ENCODE measurements at regions not wholly inside any gene's neighbourhood (a gene's known extent, or its start where the extent isn't known, plus 50 kb on each side); places are given as distances from the start of the nearest gene placed in this dataset.
A peak's percentile ranks its signal among the peaks of the same experiment; 100 is the strongest.
"Not testable (repeated sequence)": the region's sequence is repeated elsewhere in the genome, so short reads cannot be mapped to it uniquely, and the experiment has no call there.

DNA sequence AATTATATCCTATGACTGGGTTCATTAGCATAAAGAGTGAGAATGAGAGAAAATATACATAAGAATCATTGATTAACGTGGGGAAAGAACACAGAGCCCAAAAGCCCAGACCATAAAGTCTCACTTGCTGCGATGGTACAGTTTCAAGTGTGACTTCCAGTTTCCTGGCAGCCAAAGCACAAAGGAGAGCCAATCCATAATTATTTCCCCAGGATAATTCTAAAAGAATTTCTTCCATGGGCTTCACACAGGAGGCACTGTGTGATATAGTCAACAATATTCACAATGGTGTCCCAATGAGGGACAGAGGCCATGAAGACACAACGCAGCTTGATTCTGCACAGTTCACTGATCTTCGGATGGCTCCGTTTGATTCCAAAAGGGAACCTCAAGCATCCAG, 321.6 kb downstream of the PLPP3 start:
- H3K36me3 ChIP-seq (ENCODE audit: control insufficient read depth, insufficient read depth, low read length, severe bottlenecking) = no peaks in the 10 kb centered on the region
- H3K27me3 ChIP-seq (replicated peaks; ENCODE audit: control insufficient read depth, insufficient read depth, low read length) = no peaks in the 10 kb centered on the region
- H3K9me3 ChIP-seq (ENCODE audit: control insufficient read depth, low read length) = no peaks in the 10 kb centered on the region
- H3K9ac ChIP-seq (ENCODE audit: low read length) = no peak overlapping the region
- peaks cover 36% of the 10 kb centered on the region for H3K4me1 ChIP-seq (ENCODE audit: control insufficient read depth, insufficient read depth, low read length)
- no peak for DNase-seq (ENCODE audit: low read depth)
- H3K4me3 ChIP-seq (ENCODE audit: low read length) = no peak overlapping the region

DNA sequence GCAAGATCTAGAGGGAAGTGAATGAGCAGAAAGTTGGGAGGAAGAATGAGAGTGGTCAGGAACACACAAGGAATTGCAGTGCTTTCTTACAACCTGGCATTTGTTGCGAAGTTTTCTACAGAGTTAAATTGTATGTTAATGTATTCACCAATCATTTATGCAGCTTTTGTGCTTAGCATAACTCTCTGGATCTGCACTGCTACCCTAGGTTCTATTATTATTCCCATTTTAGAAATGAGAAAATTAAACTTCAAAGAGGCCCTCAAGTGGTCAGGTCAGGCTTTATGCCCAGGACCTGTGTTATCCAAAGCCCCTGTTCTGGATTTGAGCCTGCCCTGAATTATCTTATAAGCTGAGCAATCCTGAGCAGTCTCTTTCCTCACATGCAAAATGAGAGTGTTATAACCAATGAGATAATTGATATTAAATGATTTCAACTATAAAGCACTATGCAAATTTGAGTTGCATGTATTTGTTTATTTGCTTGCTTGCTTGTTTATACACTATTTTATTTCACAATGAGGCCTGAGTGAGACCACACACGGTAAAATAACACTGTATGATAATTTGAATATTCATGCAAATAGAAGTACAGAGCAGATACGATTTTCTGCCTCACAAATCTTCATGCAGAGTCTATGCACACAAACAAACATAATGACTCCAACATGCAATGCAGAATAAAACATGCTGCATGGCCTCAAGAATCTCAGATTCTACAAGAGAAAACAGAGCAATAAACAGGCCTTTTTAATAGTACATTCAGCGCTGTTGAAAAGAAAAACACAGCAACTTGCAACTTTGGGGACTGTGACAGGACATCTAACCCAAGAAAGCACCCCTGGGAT, 323.0 kb downstream of the PLPP3 start:
- Histone ChIP-seq H3K9ac (ENCODE audit: low read length) (peak overlapping the region; percentile 72), H3K4me1 (ENCODE audit: control insufficient read depth, insufficient read depth, low read length) (peaks cover 36% of the 10 kb centered on the region), H3K36me3 (ENCODE audit: control insufficient read depth, insufficient read depth, low read length, severe bottlenecking) (no peaks in the 10 kb centered on the region), H3K27me3 (replicated peaks; ENCODE audit: control insufficient read depth, insufficient read depth, low read length) (no peaks in the 10 kb centered on the region), H3K4me3 (ENCODE audit: low read length) (no peak overlapping the region), H3K9me3 (ENCODE audit: control insufficient read depth, low read length) (no peaks in the 10 kb centered on the region)
- peak; percentile 1 for DNase-seq (ENCODE audit: low read depth)

DNA sequence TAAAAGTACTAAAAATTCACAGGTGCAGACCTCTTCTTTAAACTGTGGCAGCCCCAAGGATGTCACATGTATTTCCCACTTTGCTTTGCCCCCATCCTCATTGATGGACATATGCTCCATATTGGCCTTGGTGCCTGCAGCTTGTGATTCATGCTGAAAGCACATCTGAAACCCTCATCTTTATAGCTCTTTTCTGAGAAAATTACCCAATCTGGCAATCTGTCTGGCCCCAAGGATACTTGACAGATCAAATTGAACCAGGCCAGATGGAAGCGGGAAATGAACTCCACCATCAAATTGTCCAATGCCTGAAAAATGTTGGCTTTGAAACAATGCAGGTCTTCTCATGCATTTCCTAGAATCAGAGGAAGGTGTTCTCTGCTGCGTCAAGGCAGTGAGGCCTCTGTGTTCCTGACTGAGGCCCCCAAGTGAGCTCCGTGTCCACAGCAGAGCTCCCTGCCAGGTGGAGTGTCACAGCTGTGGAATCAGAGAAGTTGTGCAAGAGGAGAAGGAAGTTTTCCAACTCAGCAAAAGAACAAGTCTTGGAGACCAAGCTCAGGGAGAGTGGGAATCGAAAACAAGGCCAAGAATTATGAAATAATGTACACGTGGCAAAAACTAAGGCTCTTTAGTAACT, 323.7 kb downstream of the PLPP3 start:
- Histone ChIP-seq H3K9me3 (ENCODE audit: control insufficient read depth, low read length) (no peaks in the 10 kb centered on the region), H3K36me3 (ENCODE audit: control insufficient read depth, insufficient read depth, low read length, severe bottlenecking) (no peaks in the 10 kb centered on the region)

DNA sequence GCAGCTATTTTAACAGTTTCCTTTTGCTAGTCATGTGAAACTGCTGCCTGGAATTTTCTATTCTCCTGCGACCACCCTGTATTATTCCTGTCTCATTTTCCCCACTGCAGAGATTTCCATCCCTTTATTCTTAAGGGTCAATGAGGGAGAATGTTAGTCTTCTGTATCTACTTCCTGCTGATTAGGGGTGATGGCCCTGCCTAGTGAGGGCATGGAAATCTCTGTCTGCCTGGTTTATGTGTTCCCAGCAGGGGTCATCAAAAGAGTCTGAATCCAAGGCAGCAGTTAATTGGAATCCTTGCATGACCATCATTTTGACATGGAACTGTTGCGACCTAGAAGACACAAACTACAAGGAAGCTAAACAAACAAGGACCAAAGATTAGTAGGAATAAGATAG, 325.2 kb downstream of the PLPP3 start:
- no peak for DNase-seq (ENCODE audit: low read depth)
- Histone ChIP-seq H3K27me3 (replicated peaks; ENCODE audit: control insufficient read depth, insufficient read depth, low read length) (no peaks in the 10 kb centered on the region), H3K36me3 (ENCODE audit: control insufficient read depth, insufficient read depth, low read length, severe bottlenecking) (no peaks in the 10 kb centered on the region), H3K4me3 (ENCODE audit: low read length) (no peak overlapping the region), H3K9ac (ENCODE audit: low read length) (no peak overlapping the region), H3K9me3 (ENCODE audit: control insufficient read depth, low read length) (no peaks in the 10 kb centered on the region), H3K4me1 (ENCODE audit: control insufficient read depth, insufficient read depth, low read length) (peaks cover 46% of the 10 kb centered on the region)

More for the DNA sequence above, 323.7 kb downstream of the PLPP3 start:
- Histone ChIP-seq H3K4me3 (ENCODE audit: low read length) (no peak overlapping the region), H3K27me3 (replicated peaks; ENCODE audit: control insufficient read depth, insufficient read depth, low read length) (no peaks in the 10 kb centered on the region), H3K4me1 (ENCODE audit: control insufficient read depth, insufficient read depth, low read length) (peaks cover 38% of the 10 kb centered on the region), H3K9ac (ENCODE audit: low read length) (peak overlapping the region; percentile 72)
- peak; percentile 95 for DNase-seq (ENCODE audit: low read depth)

DNA sequence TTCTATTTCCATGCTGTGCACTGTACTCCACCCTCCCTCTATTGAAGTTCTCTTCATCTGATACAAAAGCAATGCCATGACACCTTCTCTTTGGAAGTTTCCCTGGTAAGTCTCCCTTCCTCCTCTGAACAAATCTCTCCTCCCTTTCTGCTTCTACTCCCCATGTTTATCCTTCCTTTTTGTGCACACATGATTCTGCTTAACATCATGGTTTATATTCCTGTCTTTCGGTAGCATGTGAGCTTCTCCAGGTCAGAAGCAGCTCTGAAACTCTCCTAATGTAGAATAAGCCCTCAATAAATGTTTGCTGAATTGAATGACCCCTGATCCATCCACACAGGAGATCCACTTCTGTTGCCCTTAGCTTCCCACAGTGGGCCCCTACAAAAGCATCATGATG, 328.6 kb downstream of the PLPP3 start:
- Histone ChIP-seq H3K4me3 (ENCODE audit: low read length) (no peak overlapping the region), H3K27me3 (replicated peaks; ENCODE audit: control insufficient read depth, insufficient read depth, low read length) (no peaks in the 10 kb centered on the region), H3K4me1 (ENCODE audit: control insufficient read depth, insufficient read depth, low read length) (peaks cover 25% of the 10 kb centered on the region), H3K9me3 (ENCODE audit: control insufficient read depth, low read length) (no peaks in the 10 kb centered on the region), H3K36me3 (ENCODE audit: control insufficient read depth, insufficient read depth, low read length, severe bottlenecking) (no peaks in the 10 kb centered on the region), H3K9ac (ENCODE audit: low read length) (no peak overlapping the region)
- no peak for DNase-seq (ENCODE audit: low read depth)

DNA sequence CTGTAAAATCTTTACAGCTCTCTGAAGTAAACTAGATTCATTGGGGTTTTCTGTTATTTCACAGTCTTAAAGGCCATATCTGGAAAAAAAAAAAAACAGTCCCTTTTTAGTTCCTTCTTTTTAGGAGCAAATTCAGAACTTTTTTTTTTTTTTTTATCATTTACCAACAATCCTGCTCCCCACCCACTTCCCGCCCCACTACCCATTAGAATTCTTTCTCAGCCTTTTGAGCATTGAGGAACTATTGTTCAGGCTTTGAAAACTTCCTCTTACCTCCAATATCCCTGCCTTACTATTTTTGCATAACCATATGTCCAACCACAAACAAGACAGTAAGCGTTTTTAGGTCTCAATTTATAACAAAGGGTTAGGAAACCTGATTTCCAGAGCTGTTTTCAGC, 330.1 kb downstream of the PLPP3 start:
- H3K27me3 ChIP-seq (replicated peaks; ENCODE audit: control insufficient read depth, insufficient read depth, low read length) = no peaks in the 10 kb centered on the region
- H3K36me3 ChIP-seq (ENCODE audit: control insufficient read depth, insufficient read depth, low read length, severe bottlenecking) = no peaks in the 10 kb centered on the region
- no peak for DNase-seq (ENCODE audit: low read depth)
- peaks cover 10% of the 10 kb centered on the region for H3K4me1 ChIP-seq (ENCODE audit: control insufficient read depth, insufficient read depth, low read length)
- no peaks in the 10 kb centered on the region for H3K9me3 ChIP-seq (ENCODE audit: control insufficient read depth, low read length)
- no peak overlapping the region for H3K9ac ChIP-seq (ENCODE audit: low read length)
- no peak overlapping the region for H3K4me3 ChIP-seq (ENCODE audit: low read length)

DNA sequence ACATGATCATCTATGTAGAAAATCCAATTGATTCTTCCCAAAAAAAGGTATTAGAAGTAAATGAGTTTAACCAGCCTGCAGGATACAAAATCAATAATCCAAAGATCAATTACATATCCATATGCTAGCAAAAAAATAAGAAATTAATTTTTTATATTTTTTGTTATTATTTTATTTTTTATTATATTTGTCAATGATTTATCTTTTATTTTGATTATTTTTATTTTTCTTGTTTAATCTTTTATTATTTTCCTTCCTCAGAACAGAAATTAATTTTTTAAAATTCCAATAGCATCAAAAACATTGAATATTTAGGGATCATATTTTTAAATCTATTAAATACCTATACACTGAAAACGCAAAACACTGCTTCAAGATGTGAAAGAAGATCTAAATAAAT, 331.2 kb downstream of the PLPP3 start:
- no peak overlapping the region for H3K4me3 ChIP-seq (ENCODE audit: low read length)
- no peak overlapping the region for H3K9ac ChIP-seq (ENCODE audit: low read length)
- no peak for DNase-seq (ENCODE audit: low read depth)
- no peaks in the 10 kb centered on the region for H3K9me3 ChIP-seq (ENCODE audit: control insufficient read depth, low read length)
- peaks cover 10% of the 10 kb centered on the region for H3K4me1 ChIP-seq (ENCODE audit: control insufficient read depth, insufficient read depth, low read length)
- H3K36me3 ChIP-seq (ENCODE audit: control insufficient read depth, insufficient read depth, low read length, severe bottlenecking) = no peaks in the 10 kb centered on the region
- H3K27me3 ChIP-seq (replicated peaks; ENCODE audit: control insufficient read depth, insufficient read depth, low read length) = no peaks in the 10 kb centered on the region

DNA sequence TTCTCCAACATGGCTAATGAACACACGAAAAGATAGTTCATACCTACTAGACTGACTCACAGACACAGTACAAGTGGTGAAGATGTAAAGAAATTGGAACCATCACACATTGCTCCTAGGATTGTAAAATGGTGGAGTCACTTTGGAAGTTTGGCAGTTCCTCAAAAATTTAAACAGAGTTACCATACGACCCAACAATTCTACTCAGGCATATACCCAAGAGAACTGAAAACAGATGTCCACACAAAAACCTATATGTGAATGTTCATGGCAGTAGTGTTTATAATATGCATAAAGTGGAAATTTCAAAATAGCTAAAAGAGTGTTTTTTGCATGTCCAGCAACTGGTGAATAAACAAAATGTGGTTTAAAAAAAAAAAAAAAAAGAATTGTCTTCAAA, 332.6 kb downstream of the PLPP3 start:
- not testable (repeated sequence) for H3K4me3 ChIP-seq (ENCODE audit: low read length); DNase-seq (ENCODE audit: low read depth); H3K9ac ChIP-seq (ENCODE audit: low read length); H3K9me3 ChIP-seq (ENCODE audit: control insufficient read depth, low read length); H3K27me3 ChIP-seq (replicated peaks; ENCODE audit: control insufficient read depth, insufficient read depth, low read length); H3K36me3 ChIP-seq (ENCODE audit: control insufficient read depth, insufficient read depth, low read length, severe bottlenecking)
- H3K4me1 ChIP-seq (ENCODE audit: control insufficient read depth, insufficient read depth, low read length) = peaks cover 10% of the 10 kb centered on the region

DNA sequence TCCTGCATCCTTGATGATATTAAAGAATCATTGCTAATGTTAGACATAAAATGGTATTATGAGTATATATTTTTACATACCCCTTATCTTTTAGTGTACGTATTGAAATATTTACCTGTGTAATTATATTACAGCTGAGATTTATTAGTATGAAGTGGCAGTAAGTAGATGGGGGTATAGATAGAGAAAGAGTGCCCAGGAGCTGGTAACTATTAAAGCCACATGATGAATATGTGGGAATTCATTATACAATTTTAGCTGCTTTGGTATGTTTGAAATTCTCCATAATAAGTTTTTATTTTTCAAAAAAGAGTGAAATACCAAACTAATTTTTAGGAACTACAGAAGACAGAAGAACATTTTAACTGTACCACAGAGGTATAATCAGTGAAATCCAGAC, 339.0 kb downstream of the PLPP3 start:
- Histone ChIP-seq H3K4me1 (ENCODE audit: control insufficient read depth, insufficient read depth, low read length) (no peaks in the 10 kb centered on the region), H3K36me3 (ENCODE audit: control insufficient read depth, insufficient read depth, low read length, severe bottlenecking) (no peaks in the 10 kb centered on the region), H3K9me3 (ENCODE audit: control insufficient read depth, low read length) (no peaks in the 10 kb centered on the region), H3K9ac (ENCODE audit: low read length) (no peak overlapping the region), H3K4me3 (ENCODE audit: low read length) (no peak overlapping the region), H3K27me3 (replicated peaks; ENCODE audit: control insufficient read depth, insufficient read depth, low read length) (no peaks in the 10 kb centered on the region)
- DNase-seq (ENCODE audit: low read depth) = no peak

DNA sequence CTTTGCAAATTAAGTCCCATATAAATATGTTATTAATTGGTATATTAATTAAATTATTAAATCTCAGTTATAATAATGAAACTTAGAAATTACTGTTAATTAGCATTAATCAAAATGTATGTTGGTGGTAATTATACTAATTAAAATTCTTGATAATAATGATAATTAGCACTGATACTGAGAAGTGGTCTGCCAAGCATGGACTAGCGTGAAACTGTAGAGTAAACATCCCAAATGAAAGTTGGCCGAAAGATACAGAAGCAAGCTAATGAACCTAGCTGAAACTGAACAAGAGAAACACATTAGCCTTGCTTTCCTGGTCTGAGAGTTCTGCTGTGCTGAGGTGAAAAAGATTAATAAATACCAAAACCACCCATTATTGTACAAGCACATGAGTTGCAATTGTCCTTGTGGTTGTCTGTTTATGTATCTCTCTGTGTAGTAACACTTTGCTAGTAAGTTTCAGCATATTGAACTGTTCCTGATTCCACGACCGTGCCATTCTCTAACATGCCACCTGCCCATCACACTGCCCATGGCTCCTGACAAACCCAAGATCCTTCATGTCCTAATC, 341.8 kb downstream of the PLPP3 start:
- Histone ChIP-seq H3K27me3 (replicated peaks; ENCODE audit: control insufficient read depth, insufficient read depth, low read length) (no peaks in the 10 kb centered on the region), H3K4me1 (ENCODE audit: control insufficient read depth, insufficient read depth, low read length) (no peaks in the 10 kb centered on the region), H3K9me3 (ENCODE audit: control insufficient read depth, low read length) (no peaks in the 10 kb centered on the region), H3K9ac (ENCODE audit: low read length) (no peak overlapping the region), H3K4me3 (ENCODE audit: low read length) (no peak overlapping the region), H3K36me3 (ENCODE audit: control insufficient read depth, insufficient read depth, low read length, severe bottlenecking) (no peaks in the 10 kb centered on the region)
- DNase-seq (ENCODE audit: low read depth) = no peak

DNA sequence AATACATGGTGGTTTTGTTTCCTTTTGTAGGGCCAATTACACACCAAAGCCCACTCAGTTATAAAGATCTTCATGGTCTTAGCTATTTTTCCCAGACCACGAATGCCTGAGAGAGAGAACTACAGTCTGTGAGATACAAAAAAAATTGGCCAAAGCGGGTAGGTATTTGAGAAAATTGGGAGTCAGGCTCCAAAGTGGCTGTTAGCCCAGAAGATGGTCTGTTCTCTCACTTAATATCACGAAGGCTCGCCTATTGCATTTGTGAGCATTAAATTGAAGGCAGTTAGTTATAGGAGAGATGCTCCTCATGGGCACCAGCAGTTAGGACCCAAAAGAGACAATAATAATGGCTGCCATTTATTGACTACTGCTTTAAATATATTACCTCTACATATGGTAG, 342.7 kb downstream of the PLPP3 start:
- no peak for DNase-seq (ENCODE audit: low read depth)
- Histone ChIP-seq H3K4me3 (ENCODE audit: low read length) (no peak overlapping the region), H3K27me3 (replicated peaks; ENCODE audit: control insufficient read depth, insufficient read depth, low read length) (no peaks in the 10 kb centered on the region)

More for the DNA sequence above, 342.7 kb downstream of the PLPP3 start:
- Histone ChIP-seq H3K36me3 (ENCODE audit: control insufficient read depth, insufficient read depth, low read length, severe bottlenecking) (no peaks in the 10 kb centered on the region), H3K4me1 (ENCODE audit: control insufficient read depth, insufficient read depth, low read length) (no peaks in the 10 kb centered on the region), H3K9ac (ENCODE audit: low read length) (no peak overlapping the region), H3K9me3 (ENCODE audit: control insufficient read depth, low read length) (no peaks in the 10 kb centered on the region)
